ENCODE measurements at regions not wholly inside any gene's neighbourhood (a gene's known extent, or its start where the extent isn't known, plus 50 kb on each side); places are given as distances from the start of the nearest gene placed in this dataset.

GRCh38 chr5:159406571-159406970 is 76.3 kb upstream of the IL12B start (continued):
- TF ChIP-seq SMAD1 (IDR thresholded peaks at IDR 0.05; ENCODE audit: low read depth, partially characterized antibody) (no peak), BHLHE40 (IDR thresholded peaks at IDR 0.05; ENCODE audit: borderline replicate concordance in 1 of 2, low read depth in 2 of 2, low read length in 1 of 2) (no peak)

- H4K20me1 ChIP-seq (ENCODE audit: control insufficient read depth, insufficient read depth), result no peaks in the 10 kb centered on the region
- H3K9me3 ChIP-seq (replicated peaks; ENCODE audit: control insufficient read depth, insufficient read depth, low read length), result no peaks in the 10 kb centered on the region; the same call in 2 of the 3 replicates
- DNase-seq (ENCODE audit: low read depth, low spot score) (peak; percentile 44), ATAC-seq (peak; percentile 65), FAIRE-seq (peak; percentile 13)
- ChIA-PET SMC1A (ENCODE audit: uncharacterized antibody, unreplicated experiment) (interaction anchor here (0.9 to 6.7 kb wide), 14 partner anchors 11 to 253 kb away, joined by 3 to 133 read pairs (median 4); no protein-coding TSS in a partner anchor), RAD21 (ENCODE audit: unreplicated experiment) (interaction anchor here (0.5 to 5.1 kb wide), 14 partner anchors 10 to 1548 kb away, joined by 3 to 45 read pairs (median 5); no protein-coding TSS in a partner anchor), CTCF (interaction anchor here (0.7 to 5.5 kb wide), 11 partner anchors 10 to 77 kb away, joined by 3 to 68 read pairs (median 4); no protein-coding TSS in a partner anchor), POLR2A (interaction anchor here (0.7 to 4.3 kb wide), 9 partner anchors 11 to 454 kb away, joined by 3 to 21 read pairs (median 3); no protein-coding TSS in a partner anchor)
- no peak overlapping the region for H2AFZ ChIP-seq (ENCODE audit: control insufficient read depth, low read depth, low read length)
- 2% methylated on average over 4 of the region's 4 CpGs for WGBS (ENCODE audit: insufficient coverage, insufficient replicate concordance, low lambda C conversion rate, missing lambda C conversion rate)
- H3K4me2 ChIP-seq (ENCODE audit: control insufficient read depth, insufficient read depth), result peak overlapping the region; percentile 57
- intact Hi-C loops (cut with micrococcal nuclease; ENCODE audit: unreplicated experiment) (loop anchor here (5.0 kb wide), 1 partner anchor 202 kb away; the partner anchor contains the start of gene RNF145), in situ Hi-C loops (cut with MboI) (no loop called here)
- H3K36me3 ChIP-seq (ENCODE audit: control insufficient read depth in 2 of 2, insufficient read depth in 2 of 2, low read length in 1 of 2), result no peaks in the 10 kb centered on the region
- BruUV-seq (replicated peaks), result no TSS peak
- no peak overlapping the region for H3K27ac ChIP-seq (ENCODE audit: control insufficient read depth, insufficient read depth)
- no peak overlapping the region for H3K9ac ChIP-seq (ENCODE audit: control insufficient read depth, insufficient read depth, low read length)
- no peaks in the 10 kb centered on the region for H3K27me3 ChIP-seq (replicated peaks in 1 of 2; ENCODE audit: control insufficient read depth in 2 of 2, insufficient read depth in 2 of 2, low read length in 1 of 2)
- peaks cover 31% of the 10 kb centered on the region for H3K4me1 ChIP-seq (ENCODE audit: control insufficient read depth, insufficient read depth, low read length)
- H3K4me3 ChIP-seq, result no peak overlapping the region
- no peaks in the 10 kb centered on the region for H3K79me2 ChIP-seq (ENCODE audit: control insufficient read depth, insufficient read depth, low read length)
- TF ChIP-seq ZNF687 (IDR thresholded peaks at IDR 0.05), result no peak
- TF ChIP-seq RAD21 (IDR thresholded peaks at IDR 0.05; ENCODE audit: insufficient read depth, low read depth, low read length), result no peak
- TF ChIP-seq HDGF (IDR thresholded peaks at IDR 0.05), result no peak
- no peak for TF ChIP-seq HCFC1 (IDR thresholded peaks at IDR 0.05; ENCODE audit: low read length)
- no peak for TF ChIP-seq E2F4 (IDR thresholded peaks at IDR 0.05; ENCODE audit: low read depth, low read length)
- peak; percentile 55; the same call in 1 of the 2 replicates for TF ChIP-seq RELB (IDR thresholded peaks at IDR 0.05; ENCODE audit: low read depth)
- TF ChIP-seq POLR2AphosphoS5 (IDR thresholded peaks at IDR 0.05; ENCODE audit: low read length), result no peak
- TF ChIP-seq SMC3 (IDR thresholded peaks at IDR 0.05; ENCODE audit: borderline replicate concordance, low read length), result no peak
- TF ChIP-seq CBFB (IDR thresholded peaks at IDR 0.05; ENCODE audit: low read depth), result peak; percentile 81
- no peak for TF ChIP-seq ATF3 (IDR thresholded peaks at IDR 0.05; ENCODE audit: borderline replicate concordance, extremely low read depth, low read depth, low read length)
- TF ChIP-seq PAX5 (IDR thresholded peaks at IDR 0.05; ENCODE audit: borderline replicate concordance, low read depth, low read length), result no peak
Observed at GRCh38 chr5:159409801-159410200, 79.5 kb upstream of the IL12B start.

Measured in GM12878 (cell line).